COLO668 (cell line): ENCODE measurements at regions not wholly inside any gene's neighbourhood (a gene's known extent, or its start where the extent isn't known, plus 50 kb on each side); places are given as distances from the start of the nearest gene placed in this dataset.
"Not testable (repeated sequence)": the region's sequence is repeated elsewhere in the genome, so short reads cannot be mapped to it uniquely, and the experiment has no call there.

ENCODE experiments used
- DNase-seq: peaks from one replicate; lab custom pipeline; 2025; ENCODE audit not compliant: unreplicated experiment; lab: John Stamatoyannopoulos, UW

DNA sequence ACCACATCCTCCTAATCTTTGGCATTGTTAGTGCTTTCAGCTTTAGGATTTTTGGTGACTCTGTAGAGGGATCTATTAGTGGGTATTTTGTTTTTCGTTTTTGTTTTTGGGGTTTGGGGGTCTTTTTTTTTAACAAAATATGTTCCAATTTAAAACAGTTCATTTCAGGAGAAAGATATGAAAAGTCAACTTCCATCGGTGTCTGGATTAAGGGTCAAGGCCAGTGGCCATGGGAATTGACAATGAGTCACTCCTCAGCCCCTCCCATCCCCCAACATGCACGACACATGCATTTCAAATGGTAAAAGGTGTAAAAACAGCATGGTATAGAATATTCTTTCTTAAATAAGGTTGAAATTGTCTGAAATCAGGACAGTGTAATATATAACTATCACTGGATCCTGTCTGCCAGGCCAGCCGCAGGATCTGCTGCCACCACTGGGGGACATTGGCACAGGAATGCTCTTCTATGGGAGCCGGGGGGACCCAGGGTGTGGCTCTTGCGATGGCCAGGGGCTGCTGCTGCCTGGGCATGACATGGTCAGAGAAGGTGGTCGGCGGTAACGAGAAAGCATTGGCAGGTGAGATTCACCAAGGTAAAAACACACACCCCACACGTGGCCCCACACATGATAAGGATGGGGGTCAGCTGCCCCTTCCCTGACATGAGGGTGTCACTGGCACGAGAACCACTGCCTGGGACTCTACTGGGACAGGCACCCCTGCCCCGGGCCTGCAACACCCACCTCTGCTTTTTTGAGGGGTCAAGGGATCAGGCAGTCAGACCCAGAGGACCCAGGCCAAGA is 126.2 kb upstream of the KCTD7 start:
- DNase-seq = no peak

GRCh38 chr7:66503036-66503370 is 125.7 kb upstream of the KCTD7 start:
- no peak for DNase-seq

DNA sequence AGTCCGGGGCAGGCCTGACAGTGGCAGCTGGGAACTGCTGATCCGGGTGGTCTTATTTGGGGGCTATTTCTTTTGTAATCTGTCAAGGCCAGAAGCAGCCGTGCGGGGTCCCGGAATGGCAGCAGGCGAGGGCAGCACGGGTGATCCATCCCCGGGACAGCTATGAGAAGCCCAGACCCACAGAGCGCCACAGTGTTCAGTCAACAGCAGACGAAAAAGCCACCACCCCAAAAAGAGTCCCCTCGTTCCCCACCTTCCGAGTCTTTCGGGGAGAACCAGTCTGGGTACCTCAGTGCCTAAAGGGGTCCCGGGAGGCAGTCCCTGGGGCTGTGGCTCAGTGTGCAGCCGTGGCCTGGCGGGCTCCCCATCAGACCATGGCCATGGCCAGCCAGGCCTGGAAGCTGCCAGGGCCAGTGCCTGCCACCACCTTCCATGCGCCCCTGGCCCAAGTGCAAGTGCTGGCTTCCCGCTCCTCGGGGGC is 125.1 kb upstream of the KCTD7 start:
- DNase-seq = no peak

DNA sequence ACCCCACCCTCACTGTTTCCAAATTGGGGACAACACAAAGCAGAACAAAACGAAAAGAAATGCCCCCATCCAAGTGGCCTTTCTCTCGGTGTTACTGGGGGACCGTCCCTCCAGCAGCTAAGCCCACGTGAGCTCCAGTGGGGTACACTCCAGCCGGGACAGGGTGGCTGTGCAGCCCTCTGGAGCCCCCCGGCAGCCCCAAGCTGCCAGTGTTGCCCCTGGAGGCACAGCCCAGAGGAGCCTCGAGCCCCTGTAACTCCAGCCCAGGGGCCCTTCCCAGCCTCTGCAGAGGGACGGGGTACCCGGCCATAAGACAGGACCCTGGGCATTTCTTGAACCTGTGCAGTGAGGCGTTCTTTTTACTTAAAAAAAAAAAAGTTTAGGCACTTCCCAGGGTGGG is 124.5 kb upstream of the KCTD7 start:
- no peak for DNase-seq

DNA sequence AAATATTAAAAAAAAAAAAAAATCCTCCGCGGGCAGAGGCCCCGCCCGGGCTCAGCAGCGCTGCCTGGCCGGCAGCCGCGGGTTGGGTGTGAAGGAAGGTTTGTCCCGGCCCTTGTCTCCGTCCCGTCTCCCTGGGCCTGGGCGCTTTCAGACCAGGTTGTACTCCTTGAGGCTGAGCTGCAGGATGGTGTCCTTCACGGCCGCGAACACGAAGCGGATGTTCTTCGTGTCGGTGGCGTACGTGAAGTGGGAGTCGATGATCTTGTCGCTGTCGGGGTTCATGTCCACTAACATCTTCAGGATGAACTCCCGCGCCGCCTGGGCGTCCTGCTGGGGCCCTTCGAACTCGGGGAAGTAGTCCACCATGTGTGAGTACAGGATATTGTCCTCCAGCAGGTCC is 123.7 kb upstream of the KCTD7 start:
- no peak for DNase-seq

DNA sequence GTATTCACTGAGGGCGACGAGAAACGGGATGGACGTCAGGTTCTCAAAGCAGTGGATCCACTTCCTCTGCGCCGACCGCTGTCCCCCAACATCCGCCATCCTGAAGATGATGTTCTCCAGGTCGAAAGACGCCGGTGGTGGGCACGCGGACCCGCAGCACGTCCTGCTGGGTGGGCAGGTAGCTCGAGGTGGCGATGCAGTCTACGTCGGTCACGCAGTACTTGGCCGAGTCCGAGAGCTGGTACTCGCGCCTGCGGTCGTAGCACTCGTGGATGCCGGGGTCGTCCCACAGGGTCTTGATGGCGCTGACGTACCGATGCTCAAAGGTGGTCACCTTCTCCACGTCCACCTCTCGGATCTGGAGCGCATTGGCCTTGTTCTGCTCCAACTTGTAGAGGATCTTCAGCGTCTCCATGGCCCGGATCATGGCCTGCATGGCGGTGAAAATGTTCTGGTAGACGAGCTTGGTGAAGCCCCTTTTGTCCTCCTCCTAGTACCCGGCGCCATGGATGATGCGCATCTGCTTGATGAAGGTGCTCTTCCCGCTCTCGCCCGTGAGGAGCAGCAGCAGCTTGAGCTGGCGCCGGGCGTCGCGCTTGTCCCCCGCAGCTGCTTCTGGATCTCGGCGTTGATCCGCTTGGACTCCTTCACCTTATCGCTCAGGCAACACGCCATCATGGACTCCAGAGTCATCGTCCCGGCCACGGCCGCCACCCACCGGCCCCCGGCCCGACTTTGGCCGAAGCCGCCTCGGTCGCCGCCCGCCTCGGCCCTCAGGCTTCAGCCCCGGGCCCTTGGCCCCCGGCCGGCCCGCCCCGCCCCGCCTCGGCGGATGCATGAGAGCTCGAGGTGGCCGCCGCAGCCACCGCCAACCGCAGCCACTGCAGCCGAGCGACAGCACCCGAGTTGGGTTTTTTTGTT is 122.9 kb upstream of the KCTD7 start:
- peak; percentile 68 for DNase-seq

DNA sequence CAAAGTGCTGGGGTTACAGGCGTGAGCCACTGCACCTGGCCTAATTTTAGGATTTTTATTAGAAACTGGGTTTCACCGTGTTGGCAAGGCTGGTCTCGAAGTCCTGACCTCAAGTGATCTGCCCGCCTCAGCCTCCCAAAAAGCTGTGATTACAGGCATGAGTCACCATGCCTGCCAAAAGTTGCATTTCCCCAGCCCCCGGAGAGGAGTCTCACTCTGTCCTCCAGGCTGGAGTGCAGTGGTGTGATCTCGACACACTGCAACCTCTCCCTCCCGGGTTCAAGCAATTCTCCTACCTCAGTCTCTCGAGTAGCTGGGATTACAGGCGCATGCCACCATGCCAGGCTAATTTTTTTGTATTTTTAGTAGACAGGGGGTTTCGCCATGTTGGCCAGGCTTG is 122.0 kb upstream of the KCTD7 start:
- not testable (repeated sequence) for DNase-seq

GRCh38 chr7:66507764-66508296 is 120.9 kb upstream of the KCTD7 start:
- no peak for DNase-seq

DNA sequence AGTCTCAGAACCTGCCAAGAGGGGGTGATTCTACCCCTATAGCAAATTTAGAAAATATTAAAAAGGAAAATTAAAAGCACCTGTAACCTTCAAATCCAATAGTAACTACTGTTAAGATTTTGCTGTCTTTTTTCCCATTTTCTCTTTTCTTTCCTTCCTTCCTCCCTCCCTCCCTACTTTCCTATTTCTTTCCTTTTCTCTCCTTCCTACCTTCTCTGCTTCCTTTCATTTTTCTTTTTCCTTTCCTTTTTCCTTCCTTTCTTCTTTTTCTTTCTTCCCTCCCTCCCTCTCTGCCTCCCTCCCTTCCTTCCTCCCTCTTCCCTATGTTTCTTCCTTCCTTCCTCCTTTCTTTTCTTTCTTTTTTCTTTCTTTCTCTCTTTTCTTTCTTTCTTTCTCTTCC is 120.2 kb upstream of the KCTD7 start:
- no peak for DNase-seq

DNA sequence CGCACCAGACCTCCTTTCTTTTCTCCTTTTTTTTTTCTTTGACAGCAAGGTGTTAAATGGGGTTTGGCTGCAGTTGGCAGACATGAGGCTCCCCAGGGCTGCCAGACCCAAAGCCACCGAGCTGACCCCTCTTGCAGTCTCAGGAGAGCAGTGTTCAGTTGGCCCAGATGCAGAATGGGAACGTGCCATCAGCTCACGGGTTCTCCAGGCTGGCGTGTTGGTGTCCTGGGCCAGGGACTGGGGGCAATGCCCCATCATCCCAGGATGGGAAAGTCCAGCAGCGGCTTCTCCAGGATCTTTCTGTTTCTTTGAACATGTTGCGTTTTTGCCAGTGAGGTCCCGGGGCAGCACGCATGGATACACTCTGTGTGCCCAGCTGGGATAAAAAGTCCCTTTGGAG is 114.6 kb upstream of the KCTD7 start:
- no peak for DNase-seq

GRCh38 chr7:66517212-66517909 is 111.3 kb upstream of the KCTD7 start:
- DNase-seq = no peak

- no peak for DNase-seq
Measured at GRCh38 chr7:66518151-66518691, 110.5 kb upstream of the KCTD7 start.

DNA sequence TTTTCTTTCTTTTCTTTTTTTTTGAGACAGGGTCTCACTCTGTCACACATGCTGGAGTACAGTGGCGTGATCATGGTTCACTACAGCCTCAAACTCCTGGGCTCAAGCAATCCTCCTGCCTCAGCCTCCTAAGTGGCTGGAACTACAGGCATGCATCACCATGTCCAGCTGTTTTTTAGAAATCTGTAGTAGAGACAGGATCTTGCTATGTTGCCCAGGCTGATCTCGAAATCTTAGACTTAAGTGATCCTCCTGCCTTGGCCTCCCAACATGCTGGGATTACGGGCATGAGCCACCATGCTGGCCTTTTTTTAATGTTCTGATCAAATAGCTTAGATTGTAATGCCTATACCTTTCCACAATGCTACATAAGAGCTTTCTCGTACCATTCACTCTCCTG is 107.0 kb upstream of the KCTD7 start:
- no peak for DNase-seq

DNA sequence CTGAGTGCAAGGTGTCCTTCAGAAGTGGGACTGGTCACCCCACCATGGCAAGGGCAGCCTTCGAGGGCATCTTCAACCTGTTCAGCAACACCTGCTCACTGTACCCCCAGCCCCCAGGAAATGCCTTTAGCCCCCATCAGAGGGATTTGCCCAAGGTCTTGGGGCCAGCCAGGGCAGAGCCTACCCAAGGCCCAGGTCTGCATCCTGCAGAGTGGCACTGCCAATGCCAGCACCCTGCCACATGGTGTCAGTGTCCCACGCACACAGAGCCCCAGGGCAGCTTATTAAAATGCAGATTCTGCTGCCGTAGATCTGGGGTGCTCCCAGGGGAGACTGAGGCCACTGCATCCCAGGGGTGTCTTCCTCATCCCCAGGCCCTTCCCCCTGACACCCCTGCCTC is 106.2 kb upstream of the KCTD7 start:
- peak; percentile 9 for DNase-seq

DNA sequence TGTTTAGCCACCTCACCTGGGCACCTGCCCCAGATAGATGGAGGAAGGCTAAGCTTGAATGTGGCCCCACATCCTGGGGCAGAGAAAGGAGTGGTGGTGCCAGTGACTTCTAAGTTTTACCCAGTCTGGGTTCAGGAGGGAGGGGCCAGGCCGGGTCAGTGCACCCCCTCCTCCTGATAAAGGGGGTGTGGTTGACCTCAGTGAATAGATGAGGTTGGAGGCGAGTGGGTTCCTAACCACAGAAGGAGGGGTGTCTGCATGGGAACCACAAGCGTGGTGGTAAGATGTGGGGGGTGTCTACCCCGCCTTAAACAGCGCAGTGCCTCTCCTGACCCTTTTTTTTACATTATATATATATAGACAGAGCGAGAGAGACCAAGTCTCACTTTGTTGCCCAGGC is 105.3 kb upstream of the KCTD7 start:
- no peak for DNase-seq

- DNase-seq = no peak
Measured at GRCh38 chr7:66524738-66525137, 103.9 kb upstream of the KCTD7 start.

- not testable (repeated sequence) for DNase-seq
Measured at GRCh38 chr7:66526782-66527181, 101.9 kb upstream of the KCTD7 start.

DNA sequence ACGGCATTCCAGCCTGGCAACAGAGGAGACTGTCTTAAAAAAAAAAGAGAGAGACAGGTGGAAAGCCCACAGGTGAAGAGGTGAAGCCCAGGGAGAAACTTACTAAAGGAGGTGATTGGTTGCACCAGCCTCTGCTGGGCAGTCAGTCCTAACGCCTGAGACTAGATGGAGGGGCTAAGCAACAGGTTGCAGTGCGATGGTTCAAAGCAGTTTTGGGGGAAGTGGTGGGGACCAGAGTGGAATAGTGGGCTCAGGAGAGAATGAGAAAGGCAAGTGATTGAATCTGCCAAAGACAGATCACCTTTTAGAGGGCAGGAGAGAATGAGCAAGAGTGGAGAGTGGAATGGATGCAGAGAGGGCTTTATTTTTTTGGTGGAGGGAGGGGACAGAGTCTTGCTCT is 100.0 kb upstream of the KCTD7 start:
- DNase-seq = no peak

DNA sequence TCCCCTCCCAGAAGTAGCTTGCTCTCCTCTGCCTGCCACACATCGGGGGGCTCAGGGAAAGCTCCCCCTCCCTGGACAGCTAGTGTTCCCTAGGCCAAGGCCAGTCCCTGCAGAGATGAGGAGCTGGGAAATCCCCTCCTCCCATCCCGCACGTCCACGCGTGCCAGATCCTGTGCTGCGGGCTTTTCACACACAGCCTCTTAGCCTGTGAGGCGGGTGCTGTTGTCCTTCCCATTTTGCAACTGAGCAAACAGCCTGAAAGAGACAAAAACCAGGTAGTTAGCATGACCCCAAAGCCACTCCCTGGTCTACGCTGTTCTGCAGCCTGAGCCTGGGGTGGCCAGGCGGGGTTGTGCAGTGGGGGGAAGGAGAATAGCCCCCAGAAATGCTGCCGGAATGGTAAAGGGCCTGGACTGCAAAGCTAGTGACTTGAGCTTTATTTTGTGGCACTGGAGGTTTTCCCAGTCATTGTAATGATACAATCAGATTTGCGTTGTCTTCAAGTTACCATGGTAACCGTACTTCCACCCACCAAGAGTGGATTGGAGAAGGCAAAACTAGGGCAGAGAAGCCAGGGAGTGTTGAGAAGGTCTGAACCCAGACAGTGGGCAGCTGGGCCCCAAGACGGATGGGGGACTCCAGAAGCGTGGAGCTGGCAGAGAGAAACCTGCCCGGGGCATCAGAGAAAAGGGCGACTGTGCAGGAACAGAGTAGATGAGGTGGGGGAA is 98.6 kb upstream of the KCTD7 start:
- no peak for DNase-seq
